ENCODE measurements at regions not wholly inside any gene's neighbourhood (a gene's known extent, or its start where the extent isn't known, plus 50 kb on each side); places are given as distances from the start of the nearest gene placed in this dataset.

DNA sequence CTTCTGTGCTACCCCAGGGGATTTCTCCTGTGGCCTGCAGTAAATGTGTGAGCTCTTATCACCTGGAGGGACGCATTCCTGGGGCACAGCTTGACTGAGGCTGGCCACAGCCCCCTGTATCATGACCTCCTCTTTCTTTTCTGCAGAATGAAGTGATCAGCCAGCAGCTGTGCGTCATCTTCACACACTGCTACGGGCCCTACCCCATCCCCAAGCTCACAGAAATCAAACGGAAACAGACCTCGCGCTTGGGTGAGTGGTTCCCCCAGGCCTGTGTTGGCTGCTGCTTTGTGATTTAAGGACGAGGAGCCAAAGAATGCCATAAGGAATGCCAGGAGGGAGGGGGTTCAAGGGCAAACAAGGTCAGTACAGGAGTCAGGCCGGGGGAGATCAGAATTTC is 50.5 kb upstream of the PWP1 start:
- DNase-seq (no peak), ATAC-seq (no peak)
- H3K27ac ChIP-seq = no peak overlapping the region
- TF ChIP-seq, protein P1, sequence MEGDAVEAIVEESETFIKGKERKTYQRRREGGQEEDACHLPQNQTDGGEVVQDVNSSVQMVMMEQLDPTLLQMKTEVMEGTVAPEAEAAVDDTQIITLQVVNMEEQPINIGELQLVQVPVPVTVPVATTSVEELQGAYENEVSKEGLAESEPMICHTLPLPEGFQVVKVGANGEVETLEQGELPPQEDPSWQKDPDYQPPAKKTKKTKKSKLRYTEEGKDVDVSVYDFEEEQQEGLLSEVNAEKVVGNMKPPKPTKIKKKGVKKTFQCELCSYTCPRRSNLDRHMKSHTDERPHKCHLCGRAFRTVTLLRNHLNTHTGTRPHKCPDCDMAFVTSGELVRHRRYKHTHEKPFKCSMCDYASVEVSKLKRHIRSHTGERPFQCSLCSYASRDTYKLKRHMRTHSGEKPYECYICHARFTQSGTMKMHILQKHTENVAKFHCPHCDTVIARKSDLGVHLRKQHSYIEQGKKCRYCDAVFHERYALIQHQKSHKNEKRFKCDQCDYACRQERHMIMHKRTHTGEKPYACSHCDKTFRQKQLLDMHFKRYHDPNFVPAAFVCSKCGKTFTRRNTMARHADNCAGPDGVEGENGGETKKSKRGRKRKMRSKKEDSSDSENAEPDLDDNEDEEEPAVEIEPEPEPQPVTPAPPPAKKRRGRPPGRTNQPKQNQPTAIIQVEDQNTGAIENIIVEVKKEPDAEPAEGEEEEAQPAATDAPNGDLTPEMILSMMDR (IDR thresholded peaks at IDR 0.05) = no peak
- WGBS, 3 donors = 28 to 35% (median 30%) methylated on average over 8 of the region's 8 CpGs
- no peak overlapping the region for H3K4me3 ChIP-seq
- no peaks in the 10 kb centered on the region for H3K4me1 ChIP-seq
- peaks cover 0 to 2% (median 0%) of the 10 kb centered on the region in 3 donors for H3K27me3 ChIP-seq (ENCODE audit: insufficient read depth in 3 of 3, low read length in 2 of 3)
- no peaks in the 10 kb centered on the region for H3K36me3 ChIP-seq (ENCODE audit: insufficient read depth in 1 of 2, low read depth in 1 of 2)
- intact Hi-C loops (cut with DNase I) = no loop called here
- H3K9me3 ChIP-seq = peaks cover 4% of the 10 kb centered on the region
